Lung (tissue), 11 donors: ENCODE measurements at regions not wholly inside any gene's neighbourhood (a gene's known extent, or its start where the extent isn't known, plus 50 kb on each side); places are given as distances from the start of the nearest gene placed in this dataset.

Experiments used
- ATAC-seq: fragments of 200-7000 bp; cut with Tn5 transposase; one replicate; pipeline ENCODE4 v1.9.1; 2020; ENCODE audit warnings: moderate number of reproducible peaks; ENCODE audit not compliant: insufficient read depth, low FRiP score
- DNase-seq, 3 donors: peaks; one replicate each; pipeline ENCODE4 v3.0.0-alpha.2; 2013 to 2017
- H3K27ac ChIP-seq, 2 donors: one replicate each; pipeline ENCODE4 v1.5.1; 2013; ENCODE audit warnings: mild to moderate bottlenecking in 2 of 2, moderate library complexity in 2 of 2, control low read depth in 1 of 2, inconsistent platforms in 1 of 2, low read depth in 1 of 2, low read length in 1 of 2
- H3K27me3 ChIP-seq, 3 donors: one replicate each; pipeline ENCODE4 v1.5.1; 2013; ENCODE audit warnings: low read length in 2 of 3; ENCODE audit not compliant: control insufficient read depth in 3 of 3, insufficient read depth in 3 of 3
- H3K36me3 ChIP-seq, 4 donors: one replicate each; pipeline ENCODE4 v1.5.1; 2013; ENCODE audit warnings: low read length in 4 of 4, mild to moderate bottlenecking in 1 of 4, moderate library complexity in 1 of 4; ENCODE audit not compliant: control insufficient read depth in 4 of 4, insufficient read depth in 4 of 4
- H3K4me1 ChIP-seq, 5 donors: one replicate each; pipeline ENCODE4 v1.5.1; 2013; ENCODE audit warnings: low read length in 5 of 5, mild to moderate bottlenecking in 2 of 5, moderate library complexity in 1 of 5; ENCODE audit not compliant: control insufficient read depth in 5 of 5, insufficient read depth in 5 of 5
- H3K4me3 ChIP-seq: one replicate; pipeline ENCODE4 v1.5.1; 2013; ENCODE audit warnings: mild to moderate bottlenecking, control low read depth, moderate library complexity
- H3K9ac ChIP-seq, 2 donors: one replicate each; pipeline ENCODE4 v1.5.1; 2013; ENCODE audit warnings: low read length in 2 of 2, control low read depth in 1 of 2; ENCODE audit not compliant: insufficient read depth in 1 of 2
- H3K9me3 ChIP-seq, 4 donors: one replicate each; pipeline ENCODE4 v1.5.1; 2013; ENCODE audit warnings: low read length in 3 of 4, mild to moderate bottlenecking in 1 of 4, moderate library complexity in 1 of 4; ENCODE audit not compliant: control insufficient read depth in 4 of 4, insufficient read depth in 3 of 4
- CTCF ChIP-seq: IDR thresholded peaks from 2 replicates; pipeline ENCODE4 v1.5.1; 2012; ENCODE audit warnings: mild to moderate bottlenecking; ENCODE audit errors: control extremely low read depth, extremely low read depth
- WGBS, 2 donors: extraction: QIAGEN DNeasy Blood & Tissue Kit; methylation state at CpG; one replicate each; pipeline ENCODE4 v1.1.7; 2013; 5-methylcytosine and 5-hydroxymethylcytosine counted together
- donor health status: control.
- donor health status: control.
- donor health status: Bipolar disorder and iron deficiency.
- donor health status: healthy.
- donor health status: DM: yes; HTN: yes; CAD: no.

GRCh38 chr1:207245124-207245523 lies 76.4 kb upstream of the CD55 start:
- ATAC-seq (no peak), DNase-seq (no peak)
- Histone ChIP-seq H3K36me3 (no peaks in the 10 kb centered on the region), H3K9ac (no peak overlapping the region), H3K27me3 (no peaks in the 10 kb centered on the region), H3K9me3 (no peaks in the 10 kb centered on the region), H3K4me3 (no peak overlapping the region), H3K4me1 (no peaks in the 10 kb centered on the region), H3K27ac (no peak overlapping the region)
- TF ChIP-seq CTCF = no peak
- WGBS, 2 donors = 68 to 77% methylated on average over 2 of the region's 2 CpGs

GRCh38 chr1:207248544-207249198 lies 72.8 kb upstream of the CD55 start:
- no peak overlapping the region for H3K4me3 ChIP-seq
- H3K27ac ChIP-seq = no peak overlapping the region
- no peaks in the 10 kb centered on the region for H3K36me3 ChIP-seq
- ATAC-seq (no peak), DNase-seq (no peak)
- WGBS, 2 donors = 51 to 52% methylated on average over 3 of the region's 3 CpGs
- no peaks in the 10 kb centered on the region for H3K9me3 ChIP-seq
- no peak overlapping the region for H3K9ac ChIP-seq
- no peak for TF ChIP-seq CTCF
- peaks cover 0 to 1% (median 0%) of the 10 kb centered on the region in 5 donors for H3K4me1 ChIP-seq
- H3K27me3 ChIP-seq = no peaks in the 10 kb centered on the region

- no peaks in the 10 kb centered on the region for H3K36me3 ChIP-seq
- H3K27ac ChIP-seq = no peak overlapping the region
- ATAC-seq (no peak), DNase-seq (no peak)
- H3K9me3 ChIP-seq = no peaks in the 10 kb centered on the region
- H3K4me1 ChIP-seq = peaks cover 0 to 1% (median 0%) of the 10 kb centered on the region in 5 donors
- H3K9ac ChIP-seq = no peak overlapping the region
- no peak for TF ChIP-seq CTCF
- no peaks in the 10 kb centered on the region for H3K27me3 ChIP-seq
- H3K4me3 ChIP-seq = no peak overlapping the region
Measured at GRCh38 chr1:207250431-207250830, 71.0 kb upstream of the CD55 start.

GRCh38 chr1:207251066-207251465 lies 70.4 kb upstream of the CD55 start:
- no peaks in the 10 kb centered on the region for H3K27me3 ChIP-seq
- no peak overlapping the region for H3K27ac ChIP-seq
- no peaks in the 10 kb centered on the region for H3K36me3 ChIP-seq
- H3K9ac ChIP-seq = no peak overlapping the region
- H3K9me3 ChIP-seq = peaks cover 0 to 2% (median 0%) of the 10 kb centered on the region in 4 donors
- DNase-seq (no peak), ATAC-seq (no peak)
- peaks cover 0 to 1% (median 0%) of the 10 kb centered on the region in 5 donors for H3K4me1 ChIP-seq
- no peak overlapping the region for H3K4me3 ChIP-seq
- no peak for TF ChIP-seq CTCF
- whole genome bisulfite sequencing, 2 donors = 100% methylated on average over 1 of the region's 1 CpG
